IMR-90 (cell line): ENCODE measurements at regions not wholly inside any gene's neighbourhood (a gene's known extent, or its start where the extent isn't known, plus 50 kb on each side); places are given as distances from the start of the nearest gene placed in this dataset.

Experiments
- ATAC-seq: fragments of 200-7000 bp; cut with Tn5 transposase; 2 replicates; pipeline ENCODE4 v1.9.1; 2020; ENCODE audit warnings: low read depth, mild to moderate bottlenecking, moderate library complexity
- BruUV-seq: library from RNA; stranded (reverse); fragments of 400-500 nt; replicated peaks from 2 replicates; lab custom pipeline; 2021; lab: Mats Ljungman, UMichigan
- CTCF ChIA-PET: fragments of 300-600 bp; formaldehyde crosslinking; extraction: SDS; loops from one replicate; lab custom pipeline; 2021; ENCODE audit warnings: antibody characterized with exemption; lab: Yijun Ruan, JAX
- POLR2A ChIA-PET: fragments of 300-600 bp; sonication (Branson Sonifier 250); formaldehyde crosslinking; loops from one replicate; lab custom pipeline; 2022; ENCODE audit warnings: antibody characterized with exemption; ENCODE audit not compliant: unreplicated experiment; lab: Charles Lee
- DNase-seq: peaks from one replicate; pipeline ENCODE4 v3.0.0; 2013
- H2AFZ ChIP-seq: replicated peaks from 2 replicates; pipeline ENCODE3; 2013; ENCODE audit warnings: low read length, mild to moderate bottlenecking; ENCODE audit not compliant: poor library complexity
- H2AK5ac ChIP-seq: 2 replicates; pipeline ENCODE4 v1.6.1; 2013; ENCODE audit warnings: low read depth, low read length, inconsistent platforms
- H2AK9ac ChIP-seq: replicated peaks from 2 replicates; pipeline ENCODE3; 2013; ENCODE audit warnings: mild to moderate bottlenecking, low read depth, low read length, moderate library complexity; ENCODE audit not compliant: poor library complexity
- H2BK120ac ChIP-seq: 2 replicates; pipeline ENCODE4 v1.6.1; 2013; ENCODE audit warnings: low read depth, low read length, inconsistent platforms
- H2BK15ac ChIP-seq: 3 replicates; pipeline ENCODE4 v1.6.1; 2013; ENCODE audit warnings: low read depth, low read length, inconsistent platforms
- H2BK20ac ChIP-seq: 2 replicates; pipeline ENCODE4 v1.6.1; 2013; ENCODE audit warnings: low read depth, mild to moderate bottlenecking, inconsistent platforms, low read length, moderate library complexity
- H2BK5ac ChIP-seq: 2 replicates; pipeline ENCODE4 v1.6.1; 2013; ENCODE audit warnings: mild to moderate bottlenecking, low read depth, low read length, inconsistent platforms; ENCODE audit not compliant: poor library complexity, severe bottlenecking
- H3K14ac ChIP-seq: replicated peaks from 2 replicates; pipeline ENCODE4 v1.6.1; 2013; ENCODE audit warnings: low read depth, low read length, inconsistent platforms
- H3K18ac ChIP-seq: 2 replicates; pipeline ENCODE4 v1.6.1; 2013; ENCODE audit warnings: low read depth, low read length, control low read depth
- H3K23ac ChIP-seq: 2 replicates; pipeline ENCODE4 v1.6.1; 2013; ENCODE audit warnings: low read depth, low read length, inconsistent platforms
- H3K27ac ChIP-seq: 2 replicates; pipeline ENCODE4 v1.5.1; 2013; ENCODE audit warnings: mild to moderate bottlenecking, control low read depth, low read length; ENCODE audit not compliant: insufficient read depth
- H3K27me3 ChIP-seq: 2 replicates; pipeline ENCODE4 v1.6.1; 2013; ENCODE audit warnings: low read length; ENCODE audit not compliant: control insufficient read depth, insufficient read depth
- H3K36me3 ChIP-seq: 2 replicates; pipeline ENCODE4 v1.6.1; 2013; ENCODE audit warnings: low read length, mixed read lengths; ENCODE audit not compliant: control insufficient read depth, insufficient read depth
- H3K4ac ChIP-seq: 2 replicates; pipeline ENCODE4 v1.6.1; 2013; ENCODE audit warnings: low read depth, low read length, inconsistent platforms
- H3K4me1 ChIP-seq: 2 replicates; pipeline ENCODE4 v1.6.1; 2013; ENCODE audit warnings: low read length, mixed read lengths; ENCODE audit not compliant: control insufficient read depth, insufficient read depth
- H3K4me2 ChIP-seq: 2 replicates; pipeline ENCODE4 v1.6.1; 2013; ENCODE audit warnings: low read depth, mild to moderate bottlenecking, control low read depth, low read length, moderate library complexity
- H3K4me3 ChIP-seq: 2 replicates; pipeline ENCODE4 v1.5.1; 2013; ENCODE audit warnings: low read depth, mild to moderate bottlenecking, control low read depth, low read length, moderate library complexity; ENCODE audit not compliant: insufficient read depth
- H3K56ac ChIP-seq: 2 replicates; pipeline ENCODE4 v1.6.1; 2013; ENCODE audit warnings: low read length, inconsistent platforms; ENCODE audit not compliant: insufficient read depth; ENCODE audit errors: extremely low read depth
- H3K79me1 ChIP-seq, 2 experiments: 2 replicates each; pipeline ENCODE4 v1.6.1; 2013; ENCODE audit warnings: low read length in 2 of 2, inconsistent platforms in 1 of 2, low read depth in 1 of 2
- H3K9ac ChIP-seq: 2 replicates; pipeline ENCODE4 v1.6.1; 2013; ENCODE audit warnings: low read depth, low read length, control low read depth
- H3K9me1 ChIP-seq: 2 replicates; pipeline ENCODE4 v1.6.1; 2013; ENCODE audit warnings: low read length, inconsistent platforms; ENCODE audit not compliant: insufficient read depth
- H3K9me3 ChIP-seq: 2 replicates; pipeline ENCODE4 v1.6.1; 2013; ENCODE audit warnings: low read length; ENCODE audit not compliant: control insufficient read depth, insufficient read depth
- H4K20me1 ChIP-seq: 2 replicates; pipeline ENCODE4 v1.6.1; 2013; ENCODE audit warnings: low read length, inconsistent platforms; ENCODE audit not compliant: insufficient read depth
- H4K5ac ChIP-seq: 2 replicates; pipeline ENCODE4 v1.6.1; 2013; ENCODE audit warnings: mild to moderate bottlenecking, low read depth, low read length, control low read depth
- H4K8ac ChIP-seq, 2 experiments: 2 replicates each; pipeline ENCODE4 v1.6.1; 2013; ENCODE audit warnings: low read depth in 2 of 2, low read length in 2 of 2, control low read depth in 1 of 2, inconsistent platforms in 1 of 2
- H4K91ac ChIP-seq: 2 replicates; pipeline ENCODE4 v1.6.1; 2013; ENCODE audit warnings: low read depth, low read length, inconsistent platforms; ENCODE audit not compliant: insufficient read depth
- FOS ChIP-seq: fragments of 150-350 bp; IDR thresholded peaks from 2 replicates; pipeline ENCODE4 v1.6.1; 2016; ENCODE audit warnings: low read depth, low read length
- MAFK ChIP-seq: IDR thresholded peaks from 2 replicates; pipeline ENCODE4 v1.6.1; 2012; ENCODE audit warnings: low read depth, low read length, improper control_type of control experiment
- NFE2L2 ChIP-seq: fragments of 150-350 bp; IDR thresholded peaks from 2 replicates; pipeline ENCODE4 v1.6.1; 2016; ENCODE audit warnings: low read depth, mild to moderate bottlenecking, low read length
- dilution Hi-C: fragments of 300-500 bp; cut with HindIII; formaldehyde crosslinking; loops from one replicate; pipeline ENCODE4 v1.14.3; 2018; ENCODE audit warnings: low sequenced_read_pairs; ENCODE audit not compliant: unreplicated experiment
- in situ Hi-C: fragments of 300-500 bp; cut with MboI; formaldehyde crosslinking; loops from 3 replicates; pipeline ENCODE4 v1.14.3; 2019; ENCODE audit warnings: low sequenced_read_pairs, inconsistent platforms, mixed read lengths
- intact Hi-C: fragments of 100-400 bp; cut with micrococcal nuclease; formaldehyde crosslinking; loops from 2 replicates; pipeline ENCODE4 v1.10.0; 2022

GRCh38 chr18:44584900-44585299, 95.8 kb upstream of the SETBP1 start:
- Histone ChIP-seq H3K4me3 (no peak overlapping the region), H2BK15ac (no peak overlapping the region), H2BK120ac (no peak overlapping the region), H3K27ac (no peak overlapping the region), H3K23ac (no peak overlapping the region), H3K79me1 (no peaks in the 10 kb centered on the region), H3K9me1 (no peaks in the 10 kb centered on the region; the same call in 1 of the 2 replicates), H3K56ac (no peak overlapping the region), H3K36me3 (no peaks in the 10 kb centered on the region), H3K4ac (no peak overlapping the region), H3K14ac (no peak overlapping the region), H4K5ac (no peak overlapping the region), H3K9me3 (no peaks in the 10 kb centered on the region), H3K9ac (no peak overlapping the region), H3K27me3 (no peaks in the 10 kb centered on the region), H2BK20ac (no peak overlapping the region), H4K91ac (no peak overlapping the region), H3K4me1 (peaks cover 5% of the 10 kb centered on the region), H2AFZ (no peak overlapping the region), H2AK9ac (no peak overlapping the region), H2AK5ac (no peak overlapping the region), H3K18ac (no peak overlapping the region), H2BK5ac (no peak overlapping the region), H3K4me2 (no peak overlapping the region), H4K20me1 (no peaks in the 10 kb centered on the region), H4K8ac (no peak overlapping the region)
- TF ChIP-seq FOS: no peak
- no peak for TF ChIP-seq MAFK
- no peak for TF ChIP-seq NFE2L2
- ChIA-PET CTCF (no interaction called here), POLR2A (no interaction called here)
- no TSS peak for BruUV-seq
- dilution Hi-C loops (no loop called here), in situ Hi-C loops (no loop called here), intact Hi-C loops (no loop called here)
- no peak for DNase-seq
- ATAC-seq: no peak
